ENCODE measurements at regions not wholly inside any gene's neighbourhood (a gene's known extent, or its start where the extent isn't known, plus 50 kb on each side); places are given as distances from the start of the nearest gene placed in this dataset.
A peak's percentile ranks its signal among the peaks of the same experiment; 100 is the strongest.
"Not testable (repeated sequence)": the region's sequence is repeated elsewhere in the genome, so short reads cannot be mapped to it uniquely, and the experiment has no call there.

GRCh38 chr2:49677227-49677626 is 522.9 kb upstream of the FSHR start:
- no peak for DNase-seq (ENCODE audit: low spot score)

GRCh38 chr2:49664827-49665226 is 510.5 kb upstream of the FSHR start:
- DNase-seq (ENCODE audit: low spot score), result no peak

- DNase-seq (ENCODE audit: low spot score), result no peak
Measured at GRCh38 chr2:49661809-49662208, 507.5 kb upstream of the FSHR start.

- no peak for DNase-seq (ENCODE audit: low spot score)
Measured at GRCh38 chr2:49656853-49657252, 502.5 kb upstream of the FSHR start.

- DNase-seq (ENCODE audit: low spot score), result no peak
Measured at GRCh38 chr2:49643149-49643548, 488.8 kb upstream of the FSHR start.

GRCh38 chr2:49640630-49641029 is 486.3 kb upstream of the FSHR start:
- DNase-seq (ENCODE audit: low spot score), result no peak

- DNase-seq (ENCODE audit: low spot score), result no peak
Measured at GRCh38 chr2:49621016-49621415, 466.7 kb upstream of the FSHR start.

- DNase-seq (ENCODE audit: low spot score), result no peak
Measured at GRCh38 chr2:49619804-49620203, 465.5 kb upstream of the FSHR start.

GRCh38 chr2:49618491-49618890 is 464.2 kb upstream of the FSHR start:
- DNase-seq (ENCODE audit: low spot score), result no peak

- no peak for DNase-seq (ENCODE audit: low spot score)
Measured at GRCh38 chr2:49616800-49617199, 462.5 kb upstream of the FSHR start.

GRCh38 chr2:49611796-49612195 is 457.5 kb upstream of the FSHR start:
- DNase-seq (ENCODE audit: low spot score), result not testable (repeated sequence)

- DNase-seq (ENCODE audit: low spot score), result no peak
Measured at GRCh38 chr2:49600524-49600923, 446.2 kb upstream of the FSHR start.

- no peak for DNase-seq (ENCODE audit: low spot score)
Measured at GRCh38 chr2:49598231-49598630, 443.9 kb upstream of the FSHR start.

GRCh38 chr2:49585921-49586320 is 431.6 kb upstream of the FSHR start:
- DNase-seq (ENCODE audit: low spot score), result no peak

- DNase-seq (ENCODE audit: low spot score), result no peak
Measured at GRCh38 chr2:49582946-49583345, 428.6 kb upstream of the FSHR start.

GRCh38 chr2:49577041-49577440 is 422.7 kb upstream of the FSHR start:
- no peak for DNase-seq (ENCODE audit: low spot score)

GRCh38 chr2:49569176-49569575 is 414.9 kb upstream of the FSHR start:
- DNase-seq (ENCODE audit: low spot score), result no peak

- DNase-seq (ENCODE audit: low spot score), result no peak
Measured at GRCh38 chr2:49567811-49568600, 413.7 kb upstream of the FSHR start.

- DNase-seq (ENCODE audit: low spot score), result no peak
Measured at GRCh38 chr2:49567021-49567420, 412.7 kb upstream of the FSHR start.

GRCh38 chr2:49553658-49554057 is 399.3 kb upstream of the FSHR start:
- DNase-seq (ENCODE audit: low spot score), result no peak

- no peak for DNase-seq (ENCODE audit: low spot score)
Measured at GRCh38 chr2:49532702-49533101, 378.4 kb upstream of the FSHR start.

- no peak for DNase-seq (ENCODE audit: low spot score)
Measured at GRCh38 chr2:49515996-49516782, 361.9 kb upstream of the FSHR start.

GRCh38 chr2:49514201-49514600 is 359.9 kb upstream of the FSHR start:
- no peak for DNase-seq (ENCODE audit: low spot score)

- DNase-seq (ENCODE audit: low spot score), result peak; percentile 55
Measured at GRCh38 chr2:49490710-49491109, 336.4 kb upstream of the FSHR start.
